Urinary bladder (tissue), 3 donors: ENCODE measurements at regions not wholly inside any gene's neighbourhood (a gene's known extent, or its start where the extent isn't known, plus 50 kb on each side); places are given as distances from the start of the nearest gene placed in this dataset.

Experiments
- DNase-seq: peaks from one replicate; pipeline ENCODE4 v3.0.0-alpha.2; 2015; ENCODE audit errors: extremely low spot score
- H3K27ac ChIP-seq: one replicate; pipeline ENCODE4 v1.5.1; 2013; ENCODE audit warnings: low read depth, mild to moderate bottlenecking, moderate library complexity
- H3K36me3 ChIP-seq: one replicate; pipeline ENCODE4 v1.6.1; 2013; ENCODE audit warnings: mild to moderate bottlenecking, moderate library complexity; ENCODE audit not compliant: insufficient read depth
- H3K4me1 ChIP-seq: one replicate; pipeline ENCODE4 v1.6.1; 2013; ENCODE audit warnings: mild to moderate bottlenecking, moderate library complexity; ENCODE audit not compliant: insufficient read depth
- H3K4me3 ChIP-seq: one replicate; pipeline ENCODE4 v1.5.1; 2013; ENCODE audit warnings: low read depth, low read length
- WGBS: extraction: QIAGEN DNeasy Blood & Tissue Kit; methylation state at CpG from one replicate; pipeline ENCODE4 v1.1.7; 2013; 5-methylcytosine and 5-hydroxymethylcytosine counted together
- donor health status: healthy with polysubstance abuse.
- donor health status: healthy.

- no peaks in the 10 kb centered on the region for H3K4me1 ChIP-seq
- no peak for DNase-seq
- no peaks in the 10 kb centered on the region for H3K36me3 ChIP-seq
- WGBS: 74% methylated on average over 13 of the region's 13 CpGs
- no peak overlapping the region for H3K27ac ChIP-seq
- no peak overlapping the region for H3K4me3 ChIP-seq
Measured at GRCh38 chr9:89801742-89802670, 197.2 kb downstream of the GADD45G start.

- no peak for DNase-seq
- WGBS: 36% methylated on average over 8 of the region's 8 CpGs
Measured at GRCh38 chr9:89802781-89803355, 198.1 kb downstream of the GADD45G start.

DNA sequence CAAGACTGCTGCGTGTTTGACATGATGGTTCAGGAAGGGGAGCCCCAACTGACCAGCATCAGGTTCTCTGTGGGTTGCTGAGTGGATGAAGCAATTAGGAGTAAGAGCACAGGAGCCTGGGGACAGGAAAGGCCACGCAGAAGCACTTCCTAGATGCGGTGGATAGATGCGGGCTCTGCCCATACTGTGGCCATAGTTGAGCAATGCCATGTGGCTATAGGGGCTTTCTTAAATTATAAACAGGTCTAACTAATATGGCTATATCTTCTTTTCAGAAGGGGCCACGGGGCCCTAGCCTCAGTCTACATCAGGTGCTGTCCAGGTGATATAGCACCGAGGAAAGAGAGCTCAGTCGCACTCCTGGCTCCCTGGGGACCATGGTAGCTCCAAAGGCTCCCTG, 198.6 kb downstream of the GADD45G start:
- no peak for DNase-seq
- no peak overlapping the region for H3K4me3 ChIP-seq
- H3K4me1 ChIP-seq: no peaks in the 10 kb centered on the region
- 93% methylated on average over 7 of the region's 7 CpGs for WGBS
- no peak overlapping the region for H3K27ac ChIP-seq
- no peaks in the 10 kb centered on the region for H3K36me3 ChIP-seq

More at GRCh38 chr9:89802781-89803355, 198.1 kb downstream of the GADD45G start:
- H3K4me1 ChIP-seq: no peaks in the 10 kb centered on the region
- H3K27ac ChIP-seq: no peak overlapping the region
- H3K4me3 ChIP-seq: no peak overlapping the region
- H3K36me3 ChIP-seq: no peaks in the 10 kb centered on the region

DNA sequence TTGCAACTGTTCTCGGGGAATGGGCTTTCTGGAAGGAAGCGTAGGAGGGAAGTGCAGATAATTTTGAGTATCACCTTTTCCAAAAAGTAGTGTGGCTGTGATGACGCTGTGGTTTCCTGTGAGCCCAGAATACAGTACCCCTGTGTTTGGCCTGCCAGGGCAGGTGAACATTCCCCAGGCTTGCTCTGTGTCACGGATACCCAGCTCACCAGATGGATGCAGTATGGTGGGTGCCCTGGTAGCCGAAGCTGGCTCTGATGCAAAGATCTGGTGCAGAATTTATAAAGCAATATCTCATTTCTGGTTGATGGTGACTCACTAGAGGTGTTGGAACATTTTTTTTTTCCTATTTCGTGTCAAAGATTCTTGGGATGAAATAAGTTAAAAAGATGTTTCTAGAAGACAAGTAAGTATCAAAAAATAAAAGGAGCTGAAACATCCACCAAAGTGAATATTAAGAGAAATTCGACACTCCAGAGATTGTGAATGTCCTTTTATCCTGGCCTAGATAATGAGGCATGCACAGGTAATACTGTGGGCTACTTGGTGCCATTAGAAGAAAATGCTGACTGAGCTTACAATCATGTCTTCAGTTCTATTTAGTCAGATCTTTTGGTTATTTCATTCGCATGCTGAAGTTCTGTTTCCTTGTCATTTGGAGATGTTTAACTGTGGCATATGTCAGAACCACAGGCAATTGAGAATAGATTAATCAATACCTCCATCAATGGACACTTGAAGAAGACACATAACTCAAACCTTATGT, 200.1 kb downstream of the GADD45G start:
- no peak for DNase-seq
- H3K4me3 ChIP-seq: no peak overlapping the region
- H3K27ac ChIP-seq: no peak overlapping the region
- no peaks in the 10 kb centered on the region for H3K36me3 ChIP-seq
- H3K4me1 ChIP-seq: no peaks in the 10 kb centered on the region
- WGBS: 85% methylated on average over 8 of the region's 8 CpGs

GRCh38 chr9:89805571-89806292, 200.9 kb downstream of the GADD45G start:
- Histone ChIP-seq H3K36me3 (no peaks in the 10 kb centered on the region), H3K27ac (no peak overlapping the region), H3K4me3 (no peak overlapping the region), H3K4me1 (no peaks in the 10 kb centered on the region)
- DNase-seq: no peak
- WGBS: 94% methylated on average over 10 of the region's 10 CpGs

GRCh38 chr9:89806371-89807100, 201.7 kb downstream of the GADD45G start:
- 94% methylated on average over 4 of the region's 4 CpGs for WGBS
- H3K4me3 ChIP-seq: no peak overlapping the region
- no peaks in the 10 kb centered on the region for H3K36me3 ChIP-seq
- H3K27ac ChIP-seq: no peak overlapping the region
- no peaks in the 10 kb centered on the region for H3K4me1 ChIP-seq
- DNase-seq: no peak

GRCh38 chr9:89807101-89807395, 202.2 kb downstream of the GADD45G start:
- no peak overlapping the region for H3K27ac ChIP-seq
- H3K4me3 ChIP-seq: no peak overlapping the region
- WGBS: 95% methylated on average over 5 of the region's 5 CpGs
- H3K36me3 ChIP-seq: no peaks in the 10 kb centered on the region
- DNase-seq: no peak
- no peaks in the 10 kb centered on the region for H3K4me1 ChIP-seq

- no peak overlapping the region for H3K4me3 ChIP-seq
- H3K36me3 ChIP-seq: no peaks in the 10 kb centered on the region
- no peaks in the 10 kb centered on the region for H3K4me1 ChIP-seq
- 85% methylated on average over 2 of the region's 2 CpGs for WGBS
- H3K27ac ChIP-seq: no peak overlapping the region
- no peak for DNase-seq
Measured at GRCh38 chr9:89807682-89808075, 202.9 kb downstream of the GADD45G start.

DNA sequence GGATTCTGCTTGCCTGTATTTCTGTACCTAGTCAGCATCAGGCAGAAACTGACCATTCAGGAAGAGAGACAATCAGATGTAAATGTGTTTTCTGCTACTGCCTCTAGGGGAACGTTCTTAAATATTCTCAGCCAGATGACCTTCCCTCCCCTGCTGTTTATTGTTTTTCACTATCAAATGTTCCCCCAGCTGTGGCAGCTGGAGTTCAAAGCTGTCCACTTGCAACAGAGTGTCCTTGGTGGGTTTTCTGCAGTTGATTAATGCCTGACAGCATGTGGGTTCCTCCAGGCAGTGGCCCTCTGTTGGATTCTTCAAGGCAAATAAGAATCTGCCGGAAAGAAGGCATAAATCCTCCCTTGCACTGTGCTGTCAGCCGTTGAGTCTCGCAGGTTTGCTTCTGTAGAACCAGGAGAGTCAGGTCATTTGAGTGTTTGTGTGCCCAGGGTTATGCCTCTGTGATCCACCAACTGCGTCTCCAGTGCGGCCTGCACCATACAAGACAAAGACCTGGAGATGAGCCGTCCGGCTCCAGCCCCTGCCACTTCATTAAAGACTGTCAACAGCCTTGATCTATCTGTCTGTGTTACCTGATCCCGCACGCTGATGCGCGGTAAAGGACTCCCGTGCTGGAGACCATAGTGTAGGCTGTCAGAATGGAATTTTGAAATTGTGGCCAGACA, 203.4 kb downstream of the GADD45G start:
- no peak for DNase-seq
- H3K27ac ChIP-seq: no peak overlapping the region
- 89% methylated on average over 13 of the region's 13 CpGs for WGBS

DNA sequence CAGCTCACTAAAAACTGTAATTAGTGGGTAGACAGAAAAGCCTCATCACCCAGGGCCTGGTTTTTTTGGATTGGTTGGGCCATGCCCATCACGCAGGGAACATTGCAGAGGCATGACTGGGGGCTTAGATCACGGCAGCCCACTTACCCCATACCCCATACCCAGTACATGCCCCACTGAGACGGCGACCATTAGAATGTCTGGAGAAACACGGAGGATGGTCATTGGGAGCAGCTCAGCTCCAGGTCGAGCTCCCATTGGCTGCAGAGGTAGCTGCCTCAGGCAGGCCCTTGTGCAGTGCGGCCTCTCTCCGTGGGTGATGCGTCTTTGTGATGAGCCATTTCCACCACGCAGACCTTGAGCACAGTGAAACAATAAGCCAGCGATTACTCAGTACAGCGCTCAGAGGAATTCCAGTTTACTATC, 204.0 kb downstream of the GADD45G start:
- Histone ChIP-seq H3K4me1 (no peaks in the 10 kb centered on the region), H3K4me3 (no peak overlapping the region), H3K36me3 (no peaks in the 10 kb centered on the region), H3K27ac (no peak overlapping the region)
- DNase-seq: no peak
- 95% methylated on average over 12 of the region's 12 CpGs for WGBS

More for the DNA sequence above, 203.4 kb downstream of the GADD45G start:
- H3K4me1 ChIP-seq: no peaks in the 10 kb centered on the region
- H3K36me3 ChIP-seq: no peaks in the 10 kb centered on the region
- no peak overlapping the region for H3K4me3 ChIP-seq

- H3K27ac ChIP-seq: no peak overlapping the region
- 54% methylated on average over 7 of the region's 7 CpGs for WGBS
- H3K4me3 ChIP-seq: no peak overlapping the region
- no peaks in the 10 kb centered on the region for H3K4me1 ChIP-seq
- no peaks in the 10 kb centered on the region for H3K36me3 ChIP-seq
- no peak for DNase-seq
Measured at GRCh38 chr9:89810431-89810830, 205.6 kb downstream of the GADD45G start.

DNA sequence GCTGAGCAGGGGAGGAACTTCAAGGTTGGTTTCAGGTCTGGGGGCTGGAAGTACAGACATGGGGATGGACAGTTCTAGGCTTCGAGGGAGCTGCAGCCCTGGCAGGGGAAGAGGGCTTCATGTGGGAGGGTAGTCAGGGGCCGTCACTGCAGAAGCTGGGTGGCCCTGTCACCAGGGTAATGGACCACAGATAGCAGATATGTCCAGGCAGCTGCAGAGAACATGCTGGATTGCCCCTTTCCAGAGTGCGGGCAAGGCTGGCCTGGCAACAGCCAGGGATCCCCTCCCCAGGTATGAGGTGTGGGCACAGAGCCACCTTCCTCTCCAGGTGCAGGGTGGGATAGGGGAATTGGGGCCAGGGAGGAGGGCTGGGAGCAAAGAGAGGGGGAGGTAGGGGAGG, 206.5 kb downstream of the GADD45G start:
- WGBS: 96% methylated on average over 3 of the region's 3 CpGs

More for the DNA sequence above, 206.5 kb downstream of the GADD45G start:
- Histone ChIP-seq H3K4me1 (no peaks in the 10 kb centered on the region), H3K4me3 (no peak overlapping the region), H3K27ac (no peak overlapping the region), H3K36me3 (no peaks in the 10 kb centered on the region)
- DNase-seq: no peak
